GM12891 (cell line): ENCODE measurements at regions not wholly inside any gene's neighbourhood (a gene's known extent, or its start where the extent isn't known, plus 50 kb on each side); places are given as distances from the start of the nearest gene placed in this dataset.

Source experiments
- POLR2A ChIP-seq: IDR thresholded peaks from 2 replicates; pipeline ENCODE4 v1.6.1; 2011; ENCODE audit warnings: low read depth, low read length, control low read depth
- POLR2AphosphoS5 ChIP-seq: IDR thresholded peaks from 2 replicates; pipeline ENCODE4 v1.6.1; 2011; ENCODE audit warnings: low read depth, low read length, control low read depth
- TAF1 ChIP-seq: IDR thresholded peaks from 2 replicates; pipeline ENCODE4 v1.6.1; 2011; ENCODE audit warnings: low read depth, low read length, control low read depth

DNA sequence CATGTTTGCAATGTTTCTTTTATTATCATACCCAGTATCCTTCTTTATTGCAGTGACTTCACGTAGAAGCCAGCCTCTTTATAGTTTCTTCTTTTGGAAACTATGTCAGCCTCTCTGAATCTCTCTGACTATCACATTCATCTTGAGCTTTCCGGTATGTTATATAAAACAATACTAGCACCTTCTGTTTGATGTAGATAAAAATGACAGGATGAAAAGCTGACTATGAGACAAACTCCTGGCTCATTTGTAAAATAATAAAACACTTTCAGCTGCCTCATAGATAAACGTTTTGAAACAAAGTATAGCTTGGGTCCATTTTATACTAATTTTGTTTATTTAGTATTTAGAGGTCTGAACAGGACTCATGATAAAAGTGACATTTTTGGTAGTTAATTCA lies 1145.4 kb upstream of the NUDT12 start:
- TF ChIP-seq POLR2AphosphoS5 (no peak), TAF1 (no peak), POLR2A (no peak)
